GM12878 (cell line): ENCODE measurements at regions not wholly inside any gene's neighbourhood (a gene's known extent, or its start where the extent isn't known, plus 50 kb on each side); places are given as distances from the start of the nearest gene placed in this dataset.

Source experiments
- ATF3 ChIP-seq: IDR thresholded peaks from 2 replicates; pipeline ENCODE4 v1.6.1; 2011; ENCODE audit warnings: low read depth, mild to moderate bottlenecking, low read length, moderate library complexity, borderline replicate concordance; ENCODE audit errors: extremely low read depth
- BHLHE40 ChIP-seq, 2 experiments: fragments of 450-650 bp in 1 of 2; IDR thresholded peaks; 2 replicates each; pipeline ENCODE4 v1.6.1; 2011 to 2017; ENCODE audit warnings: low read depth in 2 of 2, borderline replicate concordance in 1 of 2, improper control_type of control experiment in 1 of 2, low read length in 1 of 2, mild to moderate bottlenecking in 1 of 2
- CBX3 ChIP-seq: fragments of 200-600 bp; sonication (generic); IDR thresholded peaks from 2 replicates; pipeline ENCODE4 v1.6.1; 2016; ENCODE audit warnings: low read depth, borderline replicate concordance
- CHD1 ChIP-seq: IDR thresholded peaks from 2 replicates; pipeline ENCODE4 v1.6.1; 2012; ENCODE audit warnings: low read depth, low read length, improper control_type of control experiment
- CHD2 ChIP-seq: IDR thresholded peaks from 2 replicates; pipeline ENCODE4 v1.6.1; 2011; ENCODE audit warnings: low read depth, low read length, improper control_type of control experiment, borderline replicate concordance
- CTCF ChIP-seq, 3 experiments: IDR thresholded peaks in 2 of 3; conservative IDR thresholded peaks in 1 of 3; 2 replicates each; pipeline ENCODE4 v1.5.1; 2011; ENCODE audit warnings: low read depth in 3 of 3, low read length in 3 of 3, mild to moderate bottlenecking in 3 of 3, control low read depth in 2 of 3, moderate library complexity in 2 of 3, inconsistent platforms in 1 of 3, mixed read lengths in 1 of 3; ENCODE audit not compliant: control insufficient read depth in 2 of 3, insufficient read depth in 1 of 3; ENCODE audit errors: extremely low read depth in 1 of 3
- DPF2 ChIP-seq: fragments of 450-650 bp; IDR thresholded peaks from 2 replicates; pipeline ENCODE4 v1.6.1; 2017; ENCODE audit warnings: mild to moderate bottlenecking
- FOXK2 ChIP-seq: fragments of 450-650 bp; IDR thresholded peaks from 2 replicates; pipeline ENCODE4 v1.6.1; 2017; ENCODE audit warnings: mild to moderate bottlenecking, moderate library complexity
- IKZF2 ChIP-seq, 2 experiments: fragments of 450-650 bp; IDR thresholded peaks; 2 replicates each; pipeline ENCODE4 v1.6.1; 2017; ENCODE audit warnings: mild to moderate bottlenecking in 2 of 2, moderate library complexity in 2 of 2
- JUNB ChIP-seq: IDR thresholded peaks from 2 replicates; pipeline ENCODE4 v1.6.1; 2016; ENCODE audit warnings: antibody characterized with exemption, mild to moderate bottlenecking
- MLLT1 ChIP-seq: fragments of 450-650 bp; IDR thresholded peaks from 2 replicates; pipeline ENCODE4 v1.6.1; 2016; ENCODE audit warnings: mild to moderate bottlenecking
- NR2F1 ChIP-seq: fragments of 450-650 bp; conservative IDR thresholded peaks from 2 replicates; pipeline ENCODE4 v1.6.1; 2017; ENCODE audit warnings: mild to moderate bottlenecking
- PBX3 ChIP-seq: IDR thresholded peaks from 2 replicates; pipeline ENCODE4 v1.6.1; 2011; ENCODE audit warnings: mild to moderate bottlenecking, low read depth, low read length, moderate library complexity; ENCODE audit not compliant: insufficient replicate concordance
- POLR2A ChIP-seq: IDR thresholded peaks from 2 replicates; pipeline ENCODE4 v1.6.1; 2011; ENCODE audit warnings: low read depth, mild to moderate bottlenecking, low read length
- RCOR1 ChIP-seq: conservative IDR thresholded peaks from 2 replicates; pipeline ENCODE4 v1.6.1; 2012; ENCODE audit warnings: low read depth, low read length, improper control_type of control experiment
- RFX5 ChIP-seq: IDR thresholded peaks from 2 replicates; pipeline ENCODE4 v1.6.1; 2011; ENCODE audit warnings: low read depth, low read length, improper control_type of control experiment
- SIX5 ChIP-seq: IDR thresholded peaks from 2 replicates; pipeline ENCODE4 v1.6.1; 2011; ENCODE audit warnings: mild to moderate bottlenecking, low read depth, low read length, moderate library complexity; ENCODE audit not compliant: severe bottlenecking
- SMAD1 ChIP-seq: fragments of 450-650 bp; IDR thresholded peaks from 2 replicates; pipeline ENCODE4 v1.6.1; 2018; ENCODE audit warnings: mild to moderate bottlenecking, low read depth; ENCODE audit not compliant: partially characterized antibody
- ZNF592 ChIP-seq: fragments of 450-650 bp; IDR thresholded peaks from 2 replicates; pipeline ENCODE4 v1.6.1; 2017; ENCODE audit warnings: mild to moderate bottlenecking, moderate library complexity

GRCh38 chr2:30332791-30333453 is 101.6 kb downstream of the LBH start (continued):
- TF ChIP-seq SIX5 (no peak), BHLHE40 (IDR thresholded peaks at IDR 0.05; ENCODE audit: borderline replicate concordance in 1 of 2, low read depth in 2 of 2, low read length in 1 of 2) (no peak), SMAD1 (no peak), CHD1 (no peak), CBX3 (no peak), ATF3 (no peak), CTCF (IDR thresholded peaks at IDR 0.05 in 2 of 3, conservative IDR thresholded peaks at IDR 0.05 in 1 of 3; ENCODE audit: control insufficient read depth in 2 of 3, extremely low read depth in 1 of 3, insufficient read depth in 1 of 3, low read depth in 3 of 3, low read length in 3 of 3) (no peak), RFX5 (no peak), CHD2 (no peak; the same call in 1 of the 2 replicates), ZNF592 (no peak), POLR2A (no peak), JUNB (no peak), MLLT1 (no peak), FOXK2 (no peak), IKZF2 (IDR thresholded peaks at IDR 0.05) (peak; percentile 62 to 69; a peak in 2 of 4 replicates), PBX3 (no peak), NR2F1 (peak; percentile 72), RCOR1 (no peak), DPF2 (peak; percentile 62; the same call in 1 of the 2 replicates)
